Coronary artery (tissue), 2 donors: ENCODE measurements at regions not wholly inside any gene's neighbourhood (a gene's known extent, or its start where the extent isn't known, plus 50 kb on each side); places are given as distances from the start of the nearest gene placed in this dataset.
"Not testable (repeated sequence)": the region's sequence is repeated elsewhere in the genome, so short reads cannot be mapped to it uniquely, and the experiment has no call there.

ENCODE experiments used
- DNase-seq: peaks from one replicate; pipeline ENCODE4 v3.0.0-alpha.2; 2017; ENCODE audit warnings: low spot score
- H3K27ac ChIP-seq, 2 donors: fragments of 200-600 bp; sonication (generic); one replicate each; pipeline ENCODE4 v1.5.1; 2016 to 2019
- H3K4me3 ChIP-seq: fragments of 200-600 bp; sonication (generic); 2 replicates; pipeline ENCODE4 v1.5.1; 2016; ENCODE audit warnings: mild to moderate bottlenecking, moderate library complexity
- CTCF ChIP-seq: fragments of 200-600 bp; sonication (generic); IDR thresholded peaks from one replicate; pipeline ENCODE4 v1.5.1; 2019; ENCODE audit warnings: antibody characterized with exemption

DNA sequence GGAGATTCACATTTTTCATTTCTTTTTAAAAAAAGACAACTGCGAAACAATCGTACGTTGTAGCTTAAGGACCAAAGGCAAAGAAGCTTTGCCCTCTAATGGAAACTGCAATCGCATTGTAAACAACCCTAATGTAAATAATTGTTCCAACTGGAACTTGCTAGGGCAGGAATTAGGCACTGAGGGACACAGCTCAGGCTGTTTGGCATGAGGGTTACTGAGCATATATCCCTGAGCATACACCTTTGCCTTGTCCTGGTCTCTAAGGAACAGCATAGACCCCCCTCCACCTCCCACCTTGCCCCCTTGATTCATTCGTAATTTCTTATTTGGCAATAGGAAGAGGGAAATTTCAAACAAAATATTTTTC lies 396.4 kb downstream of the LNPK start:
- no peak for TF ChIP-seq CTCF
- Histone ChIP-seq H3K4me3 (no peak overlapping the region), H3K27ac (no peak overlapping the region)
- DNase-seq = no peak

DNA sequence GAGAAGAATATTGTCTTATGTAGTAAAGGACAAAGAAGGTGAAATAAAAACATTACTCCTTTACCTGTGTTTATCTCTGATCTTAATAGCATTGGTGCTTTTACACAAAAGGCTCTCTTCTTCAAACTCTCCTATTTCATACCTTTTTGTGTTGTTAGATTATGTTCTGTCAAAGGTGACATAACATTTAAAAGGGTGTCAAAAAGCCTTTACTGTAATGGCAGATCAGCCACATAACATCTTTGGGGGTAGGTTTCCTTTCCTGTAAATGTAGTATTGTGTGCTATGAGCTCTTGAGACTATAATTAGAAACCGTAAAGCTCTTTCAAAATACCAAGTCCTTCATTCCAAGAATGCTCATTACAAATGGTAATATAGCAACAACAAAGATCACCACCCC lies 400.1 kb downstream of the LNPK start:
- Histone ChIP-seq H3K27ac (no peak overlapping the region), H3K4me3 (no peak overlapping the region)
- TF ChIP-seq CTCF = no peak
- DNase-seq = no peak

DNA sequence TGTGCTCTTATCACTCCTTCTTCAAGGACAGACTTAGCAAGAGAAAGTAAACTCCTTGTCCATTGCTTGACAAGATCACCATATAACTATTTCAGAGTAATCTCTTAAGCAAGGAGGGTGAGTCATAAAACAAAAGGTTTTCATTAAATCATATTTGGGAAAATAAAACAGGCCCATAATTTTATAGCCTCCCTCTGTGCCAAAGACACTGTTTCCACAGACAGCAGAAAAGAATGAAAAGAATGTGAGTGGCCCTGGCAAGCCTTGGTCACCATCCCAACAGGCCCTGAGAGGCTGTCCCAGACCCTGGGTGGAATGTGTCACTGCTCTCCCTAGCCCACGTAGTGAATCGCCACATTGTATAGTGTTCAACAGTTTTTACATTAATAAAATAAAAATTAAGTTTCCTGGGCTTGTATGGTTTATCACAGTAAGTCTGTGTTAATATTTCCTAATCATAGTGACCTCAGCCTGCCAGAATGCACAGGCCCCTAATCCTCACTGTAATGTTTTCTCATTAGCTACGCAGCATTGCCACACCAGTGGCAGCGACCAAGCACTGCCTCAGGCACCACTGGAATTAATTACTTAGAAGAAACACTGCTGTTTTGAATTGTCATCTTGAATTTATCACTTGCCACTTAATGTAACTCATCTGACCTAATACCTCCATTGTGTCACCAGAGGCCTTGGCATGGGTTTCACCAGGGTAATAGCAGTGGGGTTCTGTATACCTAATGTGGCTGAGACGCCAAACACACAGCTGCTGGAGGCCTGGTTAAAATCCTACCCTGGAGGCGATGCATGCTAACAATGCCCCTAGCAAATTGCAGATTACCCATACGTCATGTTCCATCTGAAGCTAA lies 401.9 kb downstream of the LNPK start:
- no peak for DNase-seq
- Histone ChIP-seq H3K27ac (peak overlapping the region in 1 of 2 donors; percentile 21), H3K4me3 (no peak overlapping the region)
- TF ChIP-seq CTCF = no peak

- Histone ChIP-seq H3K27ac (no peak overlapping the region), H3K4me3 (no peak overlapping the region)
- no peak for DNase-seq
- TF ChIP-seq CTCF = no peak
These were observed 404.8 kb downstream of the LNPK start for GRCh38 chr2:175597286-175597685.

- no peak for DNase-seq
- Histone ChIP-seq H3K27ac (no peak overlapping the region), H3K4me3 (no peak overlapping the region)
- TF ChIP-seq CTCF = no peak
These were observed 406.9 kb downstream of the LNPK start for GRCh38 chr2:175595139-175595538.

GRCh38 chr2:175593686-175594525 lies 408.2 kb downstream of the LNPK start:
- H3K27ac ChIP-seq, H3K4me3 ChIP-seq, DNase-seq: not testable (repeated sequence)

DNA sequence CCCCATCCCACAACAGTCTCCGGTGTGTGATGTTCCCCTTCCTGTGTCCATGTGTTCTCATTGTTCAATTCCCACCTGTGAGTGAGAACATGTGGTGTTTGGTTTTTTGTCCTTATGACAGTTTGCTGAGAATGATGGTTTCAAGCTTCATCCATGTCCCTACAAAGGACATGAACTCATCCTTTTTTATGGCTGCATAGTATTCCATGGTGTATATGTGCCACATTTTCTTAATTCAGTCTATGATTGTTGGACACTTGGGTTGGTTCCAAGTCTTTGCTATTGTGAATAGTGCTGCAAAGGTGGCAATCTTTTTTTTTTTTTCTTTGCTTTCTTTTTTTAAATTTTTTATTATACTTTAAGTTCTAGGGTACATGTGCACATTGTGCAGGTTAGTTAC lies 406.7 kb upstream of the ATP5MC3 start:
- DNase-seq, H3K4me3 ChIP-seq, H3K27ac ChIP-seq: not testable (repeated sequence)

- no peak for DNase-seq
- H3K27ac ChIP-seq = no peak overlapping the region
- no peak for TF ChIP-seq CTCF
- no peak overlapping the region for H3K4me3 ChIP-seq
These were observed 404.0 kb upstream of the ATP5MC3 start for GRCh38 chr2:175585496-175585895.
